SK-N-MC (cell line): ENCODE measurements at regions not wholly inside any gene's neighbourhood (a gene's known extent, or its start where the extent isn't known, plus 50 kb on each side); places are given as distances from the start of the nearest gene placed in this dataset.

Experiments
- EZH2 ChIP-seq: fragments of 200-600 bp; sonication (generic); IDR thresholded peaks from one replicate; pipeline ENCODE4 v1.6.1; 2017; ENCODE audit warnings: antibody characterized with exemption
- POLR2AphosphoS5 ChIP-seq: IDR thresholded peaks from 2 replicates; pipeline ENCODE4 v1.6.1; 2012; ENCODE audit warnings: mild to moderate bottlenecking, low read depth, low read length, borderline replicate concordance

DNA sequence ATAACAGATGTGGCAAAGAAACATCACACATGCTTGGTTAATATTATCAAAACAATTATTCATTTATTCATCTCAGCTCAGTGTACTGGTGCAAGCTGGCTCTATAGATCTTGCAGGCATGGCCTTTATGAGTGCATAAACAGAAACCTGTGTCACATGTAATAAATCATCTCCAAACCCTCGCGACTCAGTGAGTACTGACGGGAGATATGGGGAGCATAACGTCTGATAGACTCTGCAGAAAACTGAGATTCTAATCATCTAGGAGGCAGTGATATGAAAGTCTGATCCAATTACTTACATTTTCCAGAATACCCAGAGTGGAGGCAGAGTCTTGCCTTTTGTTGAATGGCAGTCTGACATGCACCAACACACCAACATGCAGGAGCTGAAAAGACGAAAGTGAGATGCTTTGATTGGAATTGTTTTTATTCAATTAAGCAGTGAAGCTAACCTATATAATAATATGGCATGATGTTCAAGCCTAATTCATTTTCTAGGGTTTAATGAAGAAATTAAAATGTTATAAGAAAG, 416.8 kb downstream of the RNF144A start:
- TF ChIP-seq EZH2 (no peak), POLR2AphosphoS5 (no peak)
